Vagina (tissue), 2 donors: ENCODE measurements at regions not wholly inside any gene's neighbourhood (a gene's known extent, or its start where the extent isn't known, plus 50 kb on each side); places are given as distances from the start of the nearest gene placed in this dataset.

ENCODE experiments used
- POLR2A ChIP-seq, 2 donors: fragments of 450-650 bp; IDR thresholded peaks; one replicate each; pipeline ENCODE4 v1.6.1; 2017; ENCODE audit warnings: antibody characterized with exemption in 2 of 2, mild to moderate bottlenecking in 2 of 2, moderate library complexity in 2 of 2
- POLR2AphosphoS5 ChIP-seq, 2 donors: sonication (generic); formaldehyde crosslinking; IDR thresholded peaks; one replicate each; pipeline ENCODE4 v1.9.0; 2017; ENCODE audit warnings: antibody characterized with exemption in 2 of 2, mild to moderate bottlenecking in 2 of 2, low read depth in 1 of 2; ENCODE audit not compliant: insufficient read depth in 1 of 2
- TF ChIP-seq, protein P1 (sequence below), 3 experiments: fragments of 450-650 bp in 2 of 3; fragments of 200-600 bp in 1 of 3; sonication (generic) in 1 of 3; IDR thresholded peaks; one replicate each; pipeline ENCODE4 v1.5.1; 2017 to 2019; ENCODE audit warnings: antibody characterized with exemption in 3 of 3, mild to moderate bottlenecking in 2 of 3, moderate library complexity in 2 of 3

DNA sequence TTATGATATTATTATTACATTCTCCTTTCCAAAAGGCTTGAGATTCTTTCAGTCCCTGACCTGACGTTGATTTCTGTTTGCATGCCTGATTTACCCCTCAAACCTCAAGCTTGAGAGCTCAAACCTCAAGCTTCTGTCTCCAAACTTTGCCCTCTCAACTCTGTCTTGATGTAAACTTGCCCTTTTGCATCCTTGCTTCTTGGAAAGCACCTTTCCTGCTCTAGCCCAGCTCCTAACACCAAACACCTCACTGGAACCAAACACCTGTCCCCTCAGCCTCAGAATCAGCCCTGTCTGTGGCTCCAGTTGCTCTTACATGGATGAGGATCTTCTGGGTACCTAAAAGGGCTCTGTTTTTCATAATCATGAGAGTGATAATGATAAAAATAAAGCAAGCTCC, 109.2 kb downstream of the GP2 start:
- TF ChIP-seq POLR2A (IDR thresholded peaks at IDR 0.05) (no peak), POLR2AphosphoS5 (IDR thresholded peaks at IDR 0.05; ENCODE audit: insufficient read depth in 1 of 2, low read depth in 1 of 2) (no peak)
- TF ChIP-seq, protein P1, sequence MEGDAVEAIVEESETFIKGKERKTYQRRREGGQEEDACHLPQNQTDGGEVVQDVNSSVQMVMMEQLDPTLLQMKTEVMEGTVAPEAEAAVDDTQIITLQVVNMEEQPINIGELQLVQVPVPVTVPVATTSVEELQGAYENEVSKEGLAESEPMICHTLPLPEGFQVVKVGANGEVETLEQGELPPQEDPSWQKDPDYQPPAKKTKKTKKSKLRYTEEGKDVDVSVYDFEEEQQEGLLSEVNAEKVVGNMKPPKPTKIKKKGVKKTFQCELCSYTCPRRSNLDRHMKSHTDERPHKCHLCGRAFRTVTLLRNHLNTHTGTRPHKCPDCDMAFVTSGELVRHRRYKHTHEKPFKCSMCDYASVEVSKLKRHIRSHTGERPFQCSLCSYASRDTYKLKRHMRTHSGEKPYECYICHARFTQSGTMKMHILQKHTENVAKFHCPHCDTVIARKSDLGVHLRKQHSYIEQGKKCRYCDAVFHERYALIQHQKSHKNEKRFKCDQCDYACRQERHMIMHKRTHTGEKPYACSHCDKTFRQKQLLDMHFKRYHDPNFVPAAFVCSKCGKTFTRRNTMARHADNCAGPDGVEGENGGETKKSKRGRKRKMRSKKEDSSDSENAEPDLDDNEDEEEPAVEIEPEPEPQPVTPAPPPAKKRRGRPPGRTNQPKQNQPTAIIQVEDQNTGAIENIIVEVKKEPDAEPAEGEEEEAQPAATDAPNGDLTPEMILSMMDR (IDR thresholded peaks at IDR 0.05): no peak
